ENCODE measurements at regions not wholly inside any gene's neighbourhood (a gene's known extent, or its start where the extent isn't known, plus 50 kb on each side); places are given as distances from the start of the nearest gene placed in this dataset.

DNA sequence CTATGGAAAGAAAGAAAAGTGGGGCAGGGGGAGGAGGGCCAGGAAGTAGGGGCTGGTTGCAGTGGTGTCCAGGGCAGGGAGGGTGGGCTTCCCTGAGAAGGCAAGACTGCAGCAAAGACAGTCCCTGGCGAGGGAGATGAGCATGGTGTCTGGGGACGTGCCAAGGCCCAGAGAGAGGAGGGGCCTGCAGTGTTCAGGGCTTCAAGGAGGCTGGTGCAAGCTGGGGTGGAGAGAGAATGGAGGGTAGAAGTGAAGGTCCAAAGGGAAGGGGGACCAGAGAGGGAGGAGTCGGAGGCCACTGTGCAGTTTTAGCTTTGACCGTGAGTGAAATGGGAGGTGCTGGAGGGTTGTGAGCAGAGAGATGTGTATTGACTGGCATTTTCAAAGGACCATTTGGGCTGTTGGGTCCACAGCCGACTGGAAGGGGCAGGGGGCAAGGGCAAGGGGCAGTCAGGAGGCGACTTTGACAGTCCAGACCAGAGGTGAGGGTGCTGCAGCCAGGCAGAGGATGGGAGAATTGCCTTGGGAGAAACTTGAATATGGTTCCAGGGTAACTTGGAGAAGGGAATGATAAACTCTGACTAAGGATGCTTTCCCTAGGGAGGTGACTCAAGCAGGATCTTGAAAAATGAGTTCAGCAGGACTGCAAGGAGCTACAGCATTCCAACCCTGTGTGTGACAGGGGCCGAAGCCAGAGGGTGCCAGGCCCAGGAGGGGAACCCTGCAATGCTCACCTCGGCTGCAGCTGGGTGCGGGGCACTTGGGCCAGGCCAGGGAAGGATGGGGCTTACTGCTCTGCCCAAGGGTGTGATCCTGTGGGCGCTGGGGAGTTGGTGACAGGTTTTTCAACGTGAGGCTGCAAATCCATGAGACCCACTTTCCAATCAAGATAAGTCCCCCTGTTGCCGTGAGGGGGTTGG is 177.1 kb upstream of the HAAO start:
- no peak for DNase-seq

DNA sequence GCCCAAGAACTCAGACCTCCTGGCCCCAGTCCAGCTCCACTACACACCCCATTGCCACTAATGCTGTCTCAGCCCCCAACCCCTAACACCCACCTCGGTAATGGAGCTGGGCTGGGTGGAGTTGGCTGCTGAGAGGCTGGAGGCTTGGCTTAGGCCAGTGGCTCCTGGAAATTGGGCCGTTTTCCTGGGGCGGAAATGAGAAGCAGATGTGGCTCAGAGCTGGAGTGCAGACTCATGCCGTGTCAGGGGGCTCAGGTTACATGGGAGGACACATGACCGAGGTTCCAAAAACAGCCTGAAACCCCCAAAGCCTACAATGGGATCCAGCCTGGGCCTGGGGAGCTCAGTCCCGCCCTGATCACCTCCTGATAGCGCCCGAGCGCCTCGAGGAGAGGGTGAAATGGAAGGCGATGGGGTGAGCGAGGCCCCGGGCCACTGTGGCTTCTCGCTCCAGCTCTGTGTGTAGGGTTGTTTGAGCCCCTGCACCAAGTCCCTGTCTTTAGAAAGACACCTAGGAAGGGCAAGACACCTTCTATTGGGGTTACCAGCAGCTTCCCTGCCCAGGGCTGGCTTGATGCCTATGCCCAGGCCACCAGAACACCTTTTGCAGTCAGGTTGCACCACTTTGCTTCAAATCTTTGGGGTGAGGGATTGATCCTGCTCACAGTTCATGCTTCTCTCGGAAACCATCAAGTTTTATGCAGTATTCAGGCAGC is 175.7 kb upstream of the HAAO start:
- DNase-seq: no peak

DNA sequence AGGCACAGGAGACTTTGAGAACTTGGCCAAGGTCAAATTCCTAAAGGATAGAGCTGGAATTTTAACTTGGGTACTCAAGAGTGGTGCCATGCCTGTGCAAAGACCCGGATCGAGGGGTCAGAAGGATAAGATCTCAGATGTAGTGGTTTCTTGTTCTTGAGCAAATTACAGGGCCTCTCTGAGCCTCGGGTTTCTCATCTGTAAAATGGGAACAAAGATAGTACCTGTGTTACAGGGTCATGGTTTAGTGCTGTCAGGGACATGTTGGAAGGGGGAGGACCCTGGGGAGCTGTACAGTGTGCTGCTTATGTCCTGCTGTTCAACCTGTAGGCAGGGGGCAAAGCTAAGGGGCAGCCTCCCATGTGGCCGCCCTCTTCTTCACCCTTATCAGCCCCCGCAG is 173.5 kb upstream of the HAAO start:
- DNase-seq: no peak

DNA sequence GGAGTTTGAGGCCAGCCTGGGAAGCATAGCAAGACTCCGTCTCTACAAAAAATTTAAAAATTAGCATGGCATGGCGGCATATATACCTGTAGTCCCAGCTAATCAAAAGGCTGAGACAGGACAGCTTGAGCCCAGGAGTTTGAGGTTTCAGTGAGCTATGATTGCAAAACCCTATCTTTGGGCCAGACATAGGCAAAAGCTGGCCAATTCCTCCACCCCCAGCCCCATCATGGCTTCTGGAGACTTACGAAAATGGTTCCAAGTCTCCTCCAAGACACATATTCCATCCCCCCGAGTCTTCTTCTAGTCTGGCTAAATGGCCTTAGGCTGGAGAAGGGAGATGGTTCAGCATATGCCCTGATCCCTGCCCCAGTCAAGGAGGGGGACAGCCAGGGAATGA is 172.8 kb upstream of the HAAO start:
- DNase-seq: no peak

DNA sequence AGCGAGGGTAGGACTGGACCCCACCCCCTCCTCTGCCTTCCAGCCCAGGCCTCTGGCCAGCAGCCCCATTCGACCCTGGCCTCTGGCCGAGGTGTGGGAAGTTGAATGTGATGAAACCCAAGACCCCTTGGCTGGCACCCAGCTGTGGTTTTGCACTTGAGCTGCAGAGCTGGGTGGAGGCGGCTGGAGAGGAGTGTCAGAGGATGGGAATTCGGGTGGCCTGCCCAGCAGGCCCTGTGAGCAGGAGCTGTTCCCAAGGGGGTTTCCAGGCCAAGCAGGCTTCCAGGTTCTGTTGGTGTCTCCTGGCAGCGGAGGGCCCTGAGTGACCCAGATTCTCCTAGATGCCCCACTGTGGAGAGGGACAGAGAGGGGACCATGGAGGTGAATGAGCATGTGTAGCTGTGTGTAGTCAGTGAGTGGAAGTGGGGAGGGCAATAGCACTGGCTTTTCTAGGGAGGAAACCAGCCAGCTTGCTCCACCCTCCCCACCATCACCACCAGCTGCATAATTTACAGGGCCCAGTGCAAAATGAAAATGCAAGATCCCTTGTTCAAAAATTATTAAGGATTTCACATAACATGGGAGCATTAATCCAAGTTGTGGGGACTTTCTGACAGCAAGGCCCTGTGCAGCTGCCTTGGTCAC is 172.2 kb upstream of the HAAO start:
- no peak for DNase-seq

DNA sequence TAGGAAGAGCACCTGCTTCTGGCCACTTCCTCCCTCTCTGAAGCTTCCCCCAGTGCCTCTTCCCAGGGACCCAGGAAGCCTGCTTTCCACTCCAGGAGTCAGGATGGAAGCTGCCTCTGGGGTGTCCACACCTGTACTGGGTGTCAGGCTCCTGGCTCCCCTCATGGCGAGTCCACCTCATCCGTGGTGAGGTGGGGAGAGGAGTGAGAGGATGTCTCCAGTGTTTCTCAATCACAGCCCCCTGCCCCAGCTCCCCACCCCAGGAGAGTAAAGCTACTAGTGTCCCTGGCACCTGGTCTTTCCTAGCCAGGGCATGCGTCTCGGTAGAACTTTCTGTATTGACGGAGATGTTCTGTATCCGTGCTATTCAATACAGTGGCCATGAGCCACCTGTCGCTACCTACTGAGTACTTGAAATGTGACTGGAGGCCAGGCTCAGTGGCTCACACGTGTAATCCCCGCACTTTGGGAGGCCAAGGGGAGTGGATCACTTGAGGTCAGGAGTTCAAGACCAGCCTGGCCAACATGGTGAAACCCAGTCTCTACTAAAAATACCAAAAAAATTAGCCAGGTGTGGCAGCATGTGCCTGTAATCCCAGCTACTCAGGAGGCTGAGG is 171.2 kb upstream of the HAAO start:
- DNase-seq: no peak

DNA sequence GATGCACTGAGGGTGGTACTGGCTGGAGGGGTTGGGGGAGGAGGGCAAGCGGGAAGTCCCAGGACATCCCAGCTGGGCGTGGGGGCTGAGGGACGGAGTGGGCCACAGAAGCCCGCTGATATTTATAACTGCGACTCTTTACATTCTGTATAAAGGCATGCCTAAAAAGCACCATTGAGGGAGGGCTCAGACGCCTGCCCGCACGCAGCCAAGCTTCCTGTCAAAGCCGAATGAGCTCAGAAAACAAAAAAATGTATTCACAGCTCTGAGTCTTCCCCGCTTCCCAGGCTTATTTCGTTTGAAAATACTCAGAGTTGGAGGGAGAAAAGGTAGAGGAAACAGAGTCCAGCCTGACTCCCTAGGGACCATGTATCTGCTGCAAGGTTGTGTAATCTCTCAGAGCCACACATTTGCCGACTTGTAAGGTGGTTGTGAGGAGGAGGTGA is 170.1 kb upstream of the HAAO start:
- DNase-seq: no peak

DNA sequence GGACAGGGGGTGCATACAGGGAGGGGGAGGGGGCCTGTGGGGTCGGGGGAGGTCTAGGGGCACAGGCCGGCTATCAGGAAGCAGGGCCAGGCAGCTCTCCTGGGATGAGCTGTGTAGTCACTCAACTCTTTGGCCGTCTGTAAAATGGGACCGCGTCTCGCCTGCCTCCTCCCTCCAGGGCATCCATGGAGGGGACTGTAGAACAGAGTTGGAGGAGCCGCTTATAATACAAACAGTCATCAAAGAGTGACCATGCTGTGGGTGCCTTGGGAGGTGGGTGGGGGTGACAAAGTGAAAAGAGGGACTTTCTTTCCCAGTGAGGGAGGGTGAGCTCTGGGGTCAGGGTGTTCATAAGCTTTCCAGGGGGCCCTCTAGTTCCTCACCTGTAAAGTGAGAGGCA is 169.6 kb upstream of the HAAO start:
- no peak for DNase-seq

DNA sequence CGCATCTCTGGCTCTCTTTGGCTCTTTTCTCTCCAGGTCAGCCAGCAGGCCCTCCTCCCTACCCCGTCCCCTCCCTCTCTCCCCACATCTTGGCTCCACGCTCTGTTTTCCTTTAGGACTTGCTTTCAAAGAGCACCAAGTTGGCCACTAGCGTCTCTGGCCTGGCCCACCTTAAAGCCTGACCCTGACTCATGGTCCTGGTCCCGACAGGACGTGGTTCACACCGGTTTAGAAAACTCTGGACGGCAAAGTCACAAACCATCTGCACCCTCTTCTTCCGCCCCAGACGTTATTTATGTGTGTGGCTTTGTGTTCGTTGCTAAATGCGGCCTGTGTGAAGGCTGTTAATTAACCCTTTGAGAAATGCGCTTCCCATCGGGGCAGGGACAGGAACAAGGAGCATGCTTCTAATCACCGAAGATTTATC is 169.0 kb upstream of the HAAO start:
- no peak for DNase-seq

DNA sequence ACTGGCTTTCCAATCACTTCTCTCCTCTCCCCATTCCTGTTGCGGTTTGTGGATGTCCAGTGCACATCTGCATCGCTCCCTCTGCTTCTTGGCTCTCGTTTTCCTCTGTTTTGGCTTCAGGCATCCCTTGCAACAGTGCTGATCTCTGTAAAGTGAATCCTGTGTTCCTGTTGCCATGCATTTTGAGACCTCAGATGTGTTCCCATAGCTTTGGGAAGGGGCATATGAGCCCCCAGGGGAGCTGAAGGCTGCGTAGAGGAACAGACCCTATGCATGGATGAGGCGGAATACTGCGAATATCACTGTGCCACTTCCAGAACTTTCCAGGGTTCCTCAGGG is 168.4 kb upstream of the HAAO start:
- no peak for DNase-seq

DNA sequence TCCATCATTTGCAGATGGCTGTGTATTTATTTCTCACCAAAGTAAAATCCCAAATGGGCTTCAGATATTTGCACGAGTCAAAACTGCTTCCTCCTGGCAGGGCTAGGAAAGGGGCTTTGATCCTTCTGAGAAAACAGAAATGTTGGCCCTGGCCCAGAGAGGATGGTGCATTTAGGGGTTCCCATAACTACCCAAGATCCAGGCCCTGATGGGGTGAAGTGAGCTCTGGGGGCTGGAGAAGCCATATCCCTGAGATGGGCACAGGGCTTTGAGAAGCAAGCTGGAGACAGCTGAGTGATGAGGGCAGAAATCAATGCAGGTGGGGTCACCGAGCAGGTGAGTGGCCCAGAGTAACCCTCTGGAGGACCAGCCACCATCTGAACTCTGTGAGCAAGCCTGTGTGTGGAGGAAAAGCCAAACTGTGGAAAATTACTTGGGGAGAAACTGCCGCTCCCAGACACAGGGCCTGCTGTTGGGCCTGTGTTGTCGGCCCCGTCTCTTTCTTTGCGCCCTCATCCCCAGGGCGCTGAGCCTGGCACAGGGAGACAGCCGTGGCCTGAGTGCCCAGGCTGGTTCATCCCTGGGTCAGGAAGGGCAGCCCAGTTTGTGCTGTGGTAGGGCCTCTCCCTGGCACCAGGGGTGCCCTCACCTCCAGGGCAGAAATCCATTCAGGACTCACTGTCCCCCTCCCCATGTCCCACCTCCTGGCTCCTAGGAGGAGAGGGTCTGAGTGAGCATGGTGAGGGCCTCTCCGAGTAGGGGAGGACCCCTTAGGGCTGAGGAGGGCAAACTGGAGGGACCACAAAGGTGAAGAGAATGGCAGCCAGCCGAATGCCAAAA is 167.8 kb upstream of the HAAO start:
- DNase-seq: no peak

DNA sequence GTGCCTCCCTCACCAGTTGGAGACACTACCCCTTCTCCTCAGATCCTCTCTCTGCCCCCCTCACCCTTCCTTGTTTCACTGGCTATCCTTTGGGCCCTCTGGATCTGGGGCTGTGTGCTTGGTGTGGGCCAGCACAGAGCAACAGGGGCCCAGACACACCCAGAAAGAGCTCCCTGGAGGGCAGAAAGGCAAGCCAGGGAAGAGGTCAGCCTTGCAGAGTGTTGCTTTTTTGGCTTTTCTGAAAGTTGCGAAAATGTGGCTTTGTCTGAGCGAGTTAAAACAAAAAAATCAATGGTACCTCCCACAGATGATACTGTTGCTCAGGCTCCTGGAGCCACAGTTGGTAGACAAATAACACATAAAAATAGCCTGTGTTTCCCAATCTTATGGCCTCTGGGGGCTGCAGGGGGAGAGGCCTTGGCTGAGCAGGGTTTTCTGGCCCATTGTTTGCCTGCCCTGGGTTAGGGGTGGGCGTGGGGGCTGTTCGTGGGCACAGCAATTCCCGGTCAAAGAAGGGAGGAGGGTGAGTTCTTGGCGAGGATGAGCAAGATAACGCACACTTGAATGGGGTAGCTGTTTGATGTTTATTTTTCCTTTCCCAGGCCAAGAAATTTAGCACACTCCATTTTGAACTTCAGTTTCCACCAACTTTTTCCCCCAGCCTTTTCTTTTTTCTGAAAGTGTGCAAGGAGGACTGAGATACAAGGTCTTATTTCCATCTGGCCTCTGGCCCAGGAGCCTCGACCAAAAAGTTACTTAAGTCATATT is 167.0 kb upstream of the HAAO start:
- no peak for DNase-seq

DNA sequence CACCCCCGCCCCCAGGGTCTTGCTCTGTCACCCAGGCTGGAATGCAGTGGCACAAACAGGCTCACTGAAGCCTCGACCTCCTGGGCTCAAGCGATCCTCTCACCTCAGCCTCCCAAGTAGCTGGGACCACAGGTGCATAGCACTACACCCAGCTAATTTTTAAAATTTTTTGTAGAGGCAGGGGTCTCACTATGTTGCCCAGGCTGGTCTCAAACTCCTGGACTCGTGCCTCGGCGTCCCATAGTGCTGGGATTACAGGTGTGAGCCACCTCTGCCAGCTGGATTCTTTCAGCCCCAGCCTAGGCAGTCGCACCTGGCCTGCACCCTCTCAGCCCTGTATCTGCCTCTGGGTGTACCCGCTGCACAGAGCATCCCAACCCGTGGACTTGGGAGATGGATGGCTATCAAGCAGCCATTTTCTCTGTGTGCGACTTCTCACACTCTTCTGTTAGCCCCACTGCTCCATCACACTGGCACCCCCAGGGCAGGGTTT is 166.4 kb upstream of the HAAO start:
- no peak for DNase-seq

DNA sequence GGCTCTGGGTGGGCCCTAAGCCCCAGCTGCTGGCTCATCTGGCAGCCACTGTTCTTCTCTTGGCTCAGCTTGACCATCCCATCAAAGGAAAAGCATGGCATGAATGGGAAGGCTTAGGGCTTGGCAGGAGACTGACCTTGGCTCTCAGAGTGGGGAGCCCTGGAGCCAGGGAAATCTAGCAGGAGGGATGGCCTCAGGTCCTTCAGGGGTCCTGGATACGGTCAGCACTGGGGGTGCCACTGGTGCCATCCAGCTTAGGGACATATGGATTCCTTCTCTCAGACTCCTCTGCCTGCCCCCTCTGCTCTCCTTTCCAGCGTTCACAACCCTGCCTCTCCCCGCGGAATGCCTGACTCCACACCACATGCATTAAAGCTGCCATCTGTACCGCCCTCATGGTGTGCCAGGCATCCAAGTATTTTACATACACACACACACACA is 165.5 kb upstream of the HAAO start:
- no peak for DNase-seq

DNA sequence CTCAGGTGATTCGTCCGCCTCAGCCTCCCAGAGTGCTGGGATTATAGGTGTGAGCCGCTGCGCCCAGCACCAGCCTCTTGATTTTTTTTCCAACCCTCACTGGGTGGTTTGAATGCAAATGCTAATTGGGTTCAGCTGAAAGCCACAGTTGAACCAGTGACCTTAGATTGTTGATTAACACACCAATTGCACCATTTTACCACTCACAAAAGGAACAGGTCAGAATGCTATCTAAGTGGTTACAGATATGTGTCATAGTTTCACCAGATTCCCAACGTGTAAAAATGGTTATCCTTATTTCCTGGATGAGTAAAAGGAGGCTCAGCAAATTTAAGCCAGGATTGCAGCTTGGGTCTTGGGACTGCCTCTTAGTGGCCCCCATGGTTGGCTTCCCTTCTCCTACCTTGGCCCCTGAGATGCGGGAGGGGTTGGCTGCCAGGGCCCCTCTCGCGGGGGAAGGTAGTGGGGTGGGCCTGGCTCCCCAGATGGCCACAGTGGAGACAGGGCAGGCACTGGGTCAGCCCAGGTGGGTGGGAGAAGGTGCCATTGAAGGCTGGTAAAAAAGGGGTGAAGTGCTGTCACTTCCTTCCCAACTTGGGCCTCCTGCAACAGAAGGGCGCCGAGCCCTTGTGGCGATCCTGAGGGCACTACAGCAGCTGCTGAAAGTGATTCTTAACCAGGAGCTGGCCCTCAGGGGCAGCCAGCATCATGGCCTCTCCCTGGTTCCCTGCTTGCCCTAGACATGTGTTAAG is 164.9 kb upstream of the HAAO start:
- no peak for DNase-seq

DNA sequence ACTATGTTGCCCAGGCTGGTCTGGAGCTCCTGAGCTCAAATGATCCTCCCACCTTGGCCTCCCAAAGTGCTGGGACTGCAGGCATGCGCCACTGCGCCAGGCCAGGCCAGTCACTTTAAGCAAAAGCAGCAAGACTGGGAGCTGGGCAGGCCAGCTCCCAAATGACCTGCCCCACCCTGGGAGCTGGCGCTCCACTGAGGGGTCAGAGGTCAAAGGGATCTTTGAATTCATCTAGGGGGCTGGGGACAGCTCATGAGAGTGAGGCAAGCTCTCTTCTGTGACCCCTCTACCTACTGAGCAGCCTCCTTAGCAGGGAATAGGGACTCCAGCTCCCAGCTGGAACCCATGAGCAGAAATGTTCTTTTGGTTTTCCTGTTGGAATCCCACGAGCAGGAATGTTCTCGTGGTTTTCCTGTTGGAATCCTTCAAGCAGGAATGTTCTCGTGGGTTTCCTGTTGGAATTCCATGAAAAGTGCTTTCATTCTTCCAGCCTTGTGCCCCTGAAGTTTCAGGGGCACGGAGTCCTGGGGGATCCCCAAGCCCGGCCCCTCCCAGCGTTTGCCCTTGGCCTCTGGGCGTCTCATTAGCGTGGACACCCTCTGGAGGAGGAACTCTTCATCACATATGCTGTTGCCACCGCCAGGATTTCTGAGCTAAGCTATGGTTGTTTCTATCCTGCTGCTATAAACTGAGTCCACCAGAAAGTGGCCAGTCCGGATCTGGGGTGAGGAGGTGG is 162.0 kb upstream of the HAAO start:
- DNase-seq: no peak

DNA sequence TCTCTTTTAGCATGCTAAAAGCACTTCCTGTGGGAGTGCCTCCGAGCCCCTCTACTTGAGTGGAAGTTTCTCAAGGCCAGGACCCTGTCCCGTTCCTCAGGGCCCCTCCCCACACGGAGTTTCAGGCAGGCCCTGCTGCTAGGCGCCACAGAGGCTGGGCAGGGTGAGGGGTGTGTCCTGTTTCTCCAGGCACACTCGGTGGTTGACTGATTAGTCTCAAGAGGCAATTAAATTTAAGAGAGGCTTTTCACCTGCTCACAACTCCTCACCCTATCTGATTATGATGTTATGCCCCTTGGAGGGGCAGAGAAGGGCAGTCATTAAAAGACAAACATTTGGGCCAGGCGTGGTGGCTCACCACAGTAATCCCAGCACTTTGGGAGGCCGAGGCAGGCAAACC is 160.8 kb upstream of the HAAO start:
- DNase-seq: no peak

DNA sequence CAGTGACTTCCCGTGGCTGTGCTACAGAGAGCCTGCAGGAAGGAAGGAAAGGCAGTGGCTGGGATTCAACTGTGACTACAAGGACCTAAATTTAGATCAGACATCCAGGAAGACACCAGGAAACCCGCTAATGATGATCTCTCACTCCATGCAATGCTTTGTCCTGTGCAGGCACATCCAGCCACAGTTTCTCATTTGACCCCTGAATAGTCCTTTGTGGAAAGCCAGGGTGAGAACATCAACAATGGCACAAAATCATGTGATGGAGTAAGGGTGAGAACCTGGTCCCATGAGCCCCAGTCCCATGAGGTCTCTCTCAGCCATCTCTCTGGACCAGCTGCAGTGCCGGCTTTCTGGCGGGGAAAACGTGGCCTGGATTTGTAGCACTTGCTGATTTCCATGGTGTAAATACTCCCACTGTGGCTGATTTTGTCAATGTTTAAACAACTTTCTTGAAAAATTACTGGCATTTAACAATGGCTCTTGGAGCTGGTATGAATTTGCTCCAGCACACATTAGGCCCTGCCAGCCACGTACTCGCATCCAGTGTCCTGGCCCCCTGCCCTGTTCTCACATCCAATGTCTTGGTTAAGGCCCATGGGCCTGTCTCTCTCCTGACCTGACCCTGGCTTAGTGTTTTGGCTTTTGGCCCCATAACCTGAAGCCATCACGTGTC is 159.0 kb upstream of the HAAO start:
- no peak for DNase-seq

DNA sequence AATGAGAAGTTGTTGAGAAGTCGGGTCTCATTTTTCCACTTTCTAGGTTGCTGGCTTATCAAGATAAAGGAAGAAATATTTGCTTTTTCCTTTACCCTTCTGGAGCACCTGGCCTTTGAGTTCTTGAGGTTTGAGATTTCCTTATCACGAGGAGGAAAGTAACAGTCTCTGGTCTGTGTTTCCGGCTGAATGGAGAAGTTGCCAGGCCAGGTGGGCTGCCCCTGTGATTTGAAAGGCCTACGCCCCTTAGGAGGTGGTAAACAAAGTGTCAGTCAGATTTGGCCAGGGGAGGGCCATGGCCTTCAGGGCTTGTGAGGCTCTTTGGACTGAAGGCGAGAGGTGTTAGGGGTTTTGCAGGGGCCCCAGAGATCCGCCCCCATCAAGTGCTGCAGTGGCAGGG is 156.7 kb upstream of the HAAO start:
- DNase-seq: no peak

All from activated gamma-delta T cell (primary cell).